ENCODE measurements at regions not wholly inside any gene's neighbourhood (a gene's known extent, or its start where the extent isn't known, plus 50 kb on each side); places are given as distances from the start of the nearest gene placed in this dataset.
A peak's percentile ranks its signal among the peaks of the same experiment; 100 is the strongest.

DNA sequence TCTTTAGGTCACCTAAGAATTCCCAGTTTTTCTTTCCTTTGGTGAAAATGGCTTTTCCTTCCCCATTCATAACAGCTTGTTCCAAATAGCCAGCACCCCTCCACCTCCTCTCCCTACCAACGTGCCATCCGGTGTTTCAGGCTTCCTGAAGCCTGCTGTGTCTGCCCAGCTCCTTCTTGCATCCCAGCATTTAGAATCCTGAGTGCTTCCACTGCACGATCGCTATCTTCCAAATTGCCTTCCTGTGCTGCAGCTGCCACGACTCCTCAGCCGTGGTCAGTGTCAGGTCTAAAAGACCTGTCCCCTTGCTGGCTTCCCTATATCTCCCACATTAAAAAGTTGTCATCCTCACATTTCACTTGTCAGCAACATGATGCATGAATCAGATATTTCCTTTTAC lies 550.3 kb upstream of the JARID2 start:
- Histone ChIP-seq H3K27me3 (ENCODE audit: insufficient read depth) (no peaks in the 10 kb centered on the region), H3K27ac (ENCODE audit: low read depth in 2 of 2, low read length in 1 of 2) (peak overlapping the region in 1 of 2 experiments; percentile 36; a peak in 2 of 4 replicates), H3K79me2 (ENCODE audit: insufficient read depth) (no peaks in the 10 kb centered on the region), H3F3A (replicated peaks; ENCODE audit: insufficient read depth) (no peaks in the 10 kb centered on the region), H3K4me3 (ENCODE audit: low read depth in 2 of 2, low read length in 1 of 2) (no peak overlapping the region), H3K36me3 (replicated peaks in 1 of 2; ENCODE audit: control insufficient read depth in 1 of 2, insufficient read depth in 2 of 2, low read length in 1 of 2) (no peaks in the 10 kb centered on the region), H3K9ac (no peak overlapping the region), H3K4me1 (ENCODE audit: control insufficient read depth in 1 of 2, insufficient read depth in 2 of 2, low read depth in 1 of 2, low read length in 1 of 2) (peaks cover 0 to 16% of the 10 kb centered on the region in 2 experiments; a peak in 2 of 4 replicates), H3K9me2 (no peaks in the 10 kb centered on the region), H4K20me1 (ENCODE audit: insufficient read depth) (no peaks in the 10 kb centered on the region), H2AFZ (ENCODE audit: low read depth) (no peak overlapping the region), H3K9me3 (no peaks in the 10 kb centered on the region), H3K4me2 (no peak overlapping the region)
- 10% methylated on average over 6 of the region's 6 CpGs for WGBS (ENCODE audit: low lambda C conversion rate)
- TF ChIP-seq SMC3 (IDR thresholded peaks at IDR 0.05; ENCODE audit: low read depth, low read length) (peak; percentile 7; the same call in 1 of the 2 replicates), CHD2 (IDR thresholded peaks at IDR 0.05; ENCODE audit: low read length, partially characterized antibody) (no peak), EP300 (IDR thresholded peaks at IDR 0.05; ENCODE audit: borderline replicate concordance in 1 of 2, low read depth in 1 of 2, low read length in 1 of 2) (peak in 1 of 2 experiments; percentile 59; a peak in 1 of 4 replicates), RAD21 (IDR thresholded peaks at IDR 0.05; ENCODE audit: low read length) (peak; percentile 39), MXI1 (IDR thresholded peaks at IDR 0.05; ENCODE audit: low read depth, low read length) (peak; percentile 76; the same call in 1 of the 2 replicates), RCOR1 (IDR thresholded peaks at IDR 0.05; ENCODE audit: low read length) (peak; percentile 74; the same call in 1 of the 2 replicates), USF1 (IDR thresholded peaks at IDR 0.05; ENCODE audit: borderline replicate concordance, low read depth) (no peak), GATA2 (CRISPR knock-in tag; IDR thresholded peaks at IDR 0.05) (peak; percentile 96), RFX5 (IDR thresholded peaks at IDR 0.05; ENCODE audit: low read length) (peak; percentile 38; the same call in 1 of the 2 replicates), PBX3 (IDR thresholded peaks at IDR 0.05) (no peak)
- TF ChIP-seq, protein P1, sequence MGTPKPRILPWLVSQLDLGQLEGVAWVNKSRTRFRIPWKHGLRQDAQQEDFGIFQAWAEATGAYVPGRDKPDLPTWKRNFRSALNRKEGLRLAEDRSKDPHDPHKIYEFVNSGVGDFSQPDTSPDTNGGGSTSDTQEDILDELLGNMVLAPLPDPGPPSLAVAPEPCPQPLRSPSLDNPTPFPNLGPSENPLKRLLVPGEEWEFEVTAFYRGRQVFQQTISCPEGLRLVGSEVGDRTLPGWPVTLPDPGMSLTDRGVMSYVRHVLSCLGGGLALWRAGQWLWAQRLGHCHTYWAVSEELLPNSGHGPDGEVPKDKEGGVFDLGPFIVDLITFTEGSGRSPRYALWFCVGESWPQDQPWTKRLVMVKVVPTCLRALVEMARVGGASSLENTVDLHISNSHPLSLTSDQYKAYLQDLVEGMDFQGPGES (IDR thresholded peaks at IDR 0.05; ENCODE audit: low read depth, low read length): no peak
- peak; percentile 59 for DNase-seq
- CTCF ChIA-PET: no interaction called here
- POLR2A ChIA-PET: interaction anchor here (0.6 to 0.7 kb wide), 2 partner anchors 12 to 302 kb away, joined by 3 read pairs; no protein-coding TSS in a partner anchor

DNA sequence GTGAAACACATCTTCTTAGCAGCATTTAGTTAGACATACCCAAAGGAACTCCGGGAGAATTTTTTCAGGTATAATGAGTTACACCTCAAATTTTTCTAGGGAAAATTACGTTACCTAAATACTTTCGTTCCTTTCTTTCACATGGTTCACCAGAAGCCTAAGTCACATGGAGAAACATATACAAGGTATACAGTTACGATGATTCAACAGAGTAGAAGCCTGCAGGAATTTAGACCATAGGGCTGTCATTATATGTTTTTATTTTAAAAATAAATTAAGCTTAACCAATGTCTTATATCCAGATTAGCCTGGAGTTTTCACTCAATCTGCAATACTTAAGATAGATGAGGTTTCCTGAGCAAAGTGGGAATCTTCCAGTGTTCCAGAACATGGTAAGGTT lies 549.5 kb upstream of the JARID2 start:
- DNase-seq: no peak
- H3K27me3 ChIP-seq (ENCODE audit: insufficient read depth): no peaks in the 10 kb centered on the region
- H3K27ac ChIP-seq (ENCODE audit: low read depth in 2 of 2, low read length in 1 of 2): no peak overlapping the region
- H4K20me1 ChIP-seq (ENCODE audit: insufficient read depth): no peaks in the 10 kb centered on the region
- no peak overlapping the region for H3K9ac ChIP-seq
- 69% methylated on average over 4 of the region's 4 CpGs for WGBS (ENCODE audit: low lambda C conversion rate)
- ChIA-PET CTCF (no interaction called here), POLR2A (no interaction called here)
- H3K9me2 ChIP-seq: no peaks in the 10 kb centered on the region
- H3K4me2 ChIP-seq: no peak overlapping the region
- H3K9me3 ChIP-seq: no peaks in the 10 kb centered on the region
- TF ChIP-seq RXRA (IDR thresholded peaks at IDR 0.05; ENCODE audit: borderline replicate concordance, low read depth) (no peak), FOSL2 (IDR thresholded peaks at IDR 0.05; ENCODE audit: borderline replicate concordance, low read depth) (no peak), EZH2phosphoT487 (IDR thresholded peaks at IDR 0.05; ENCODE audit: borderline replicate concordance, low read depth) (no peak), TAF1 (IDR thresholded peaks at IDR 0.05; ENCODE audit: borderline replicate concordance, low read depth, low read length) (no peak)
- H3F3A ChIP-seq (replicated peaks; ENCODE audit: insufficient read depth): no peaks in the 10 kb centered on the region
- H2AFZ ChIP-seq (ENCODE audit: low read depth): no peak overlapping the region
- peaks cover 0 to 16% of the 10 kb centered on the region in 2 experiments; a peak in 2 of 4 replicates for H3K4me1 ChIP-seq (ENCODE audit: control insufficient read depth in 1 of 2, insufficient read depth in 2 of 2, low read depth in 1 of 2, low read length in 1 of 2)
- no peaks in the 10 kb centered on the region for H3K36me3 ChIP-seq (replicated peaks in 1 of 2; ENCODE audit: control insufficient read depth in 1 of 2, insufficient read depth in 2 of 2, low read length in 1 of 2)
- no peaks in the 10 kb centered on the region for H3K79me2 ChIP-seq (ENCODE audit: insufficient read depth)
- H3K4me3 ChIP-seq (ENCODE audit: low read depth in 2 of 2, low read length in 1 of 2): no peak overlapping the region

Measured in SK-N-SH (cell line).